Left renal pelvis (tissue), 4 donors: ENCODE measurements at regions not wholly inside any gene's neighbourhood (a gene's known extent, or its start where the extent isn't known, plus 50 kb on each side); places are given as distances from the start of the nearest gene placed in this dataset.

Source experiments
- DNase-seq, 4 donors: peaks; one replicate each; pipeline ENCODE4 v3.0.0-alpha.2; 2013; ENCODE audit warnings: low read depth in 4 of 4, low spot score in 3 of 4

GRCh38 chr7:45446195-45446944 is 127.8 kb upstream of the ADCY1 start:
- no peak for DNase-seq

GRCh38 chr7:45447296-45447695 is 126.9 kb upstream of the ADCY1 start:
- DNase-seq = no peak

- no peak for DNase-seq
Measured at GRCh38 chr7:45450571-45451204, 123.5 kb upstream of the ADCY1 start.

GRCh38 chr7:45451342-45452035 is 122.7 kb upstream of the ADCY1 start:
- no peak for DNase-seq

GRCh38 chr7:45454771-45455170 is 119.4 kb upstream of the ADCY1 start:
- no peak for DNase-seq

DNA sequence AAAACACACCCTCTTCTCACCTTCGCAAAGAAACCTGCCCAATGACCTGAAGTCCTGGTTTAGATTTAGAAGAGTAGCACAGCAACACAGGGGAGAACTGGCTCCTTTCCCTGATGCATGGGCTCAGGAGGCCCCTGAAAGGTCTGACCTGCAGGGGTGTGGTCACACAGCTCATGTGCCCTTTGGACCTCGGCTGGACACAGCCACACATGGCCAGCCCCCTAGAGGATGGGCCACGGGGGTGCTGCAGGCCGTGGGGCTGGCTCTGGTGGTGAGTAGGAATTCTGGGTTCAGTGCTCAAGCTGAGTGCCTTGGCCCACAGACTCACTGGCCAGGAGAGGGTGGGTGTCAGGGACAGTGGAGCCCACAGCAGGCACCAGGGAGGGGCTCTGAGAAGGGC is 118.5 kb upstream of the ADCY1 start:
- DNase-seq = no peak

DNA sequence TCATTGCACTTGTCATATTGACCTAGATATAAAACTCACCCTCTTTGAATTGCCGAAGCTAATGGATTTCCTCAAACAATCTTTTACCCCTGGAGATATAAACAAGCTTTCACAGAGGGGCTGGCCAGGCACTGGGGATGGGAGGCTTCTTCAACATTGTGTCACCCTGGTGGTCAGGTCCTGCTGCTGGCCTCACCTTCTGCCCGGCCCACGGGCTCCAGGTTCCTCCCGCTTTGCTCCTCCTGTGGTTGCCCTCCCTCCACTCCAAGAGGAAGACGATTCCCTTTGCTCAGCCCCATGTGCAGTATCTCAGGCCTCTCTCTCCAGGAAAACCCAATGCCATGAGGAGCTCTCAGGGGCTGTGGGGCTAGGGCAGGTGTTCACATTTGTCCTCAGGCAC is 118.1 kb upstream of the ADCY1 start:
- DNase-seq = no peak

DNA sequence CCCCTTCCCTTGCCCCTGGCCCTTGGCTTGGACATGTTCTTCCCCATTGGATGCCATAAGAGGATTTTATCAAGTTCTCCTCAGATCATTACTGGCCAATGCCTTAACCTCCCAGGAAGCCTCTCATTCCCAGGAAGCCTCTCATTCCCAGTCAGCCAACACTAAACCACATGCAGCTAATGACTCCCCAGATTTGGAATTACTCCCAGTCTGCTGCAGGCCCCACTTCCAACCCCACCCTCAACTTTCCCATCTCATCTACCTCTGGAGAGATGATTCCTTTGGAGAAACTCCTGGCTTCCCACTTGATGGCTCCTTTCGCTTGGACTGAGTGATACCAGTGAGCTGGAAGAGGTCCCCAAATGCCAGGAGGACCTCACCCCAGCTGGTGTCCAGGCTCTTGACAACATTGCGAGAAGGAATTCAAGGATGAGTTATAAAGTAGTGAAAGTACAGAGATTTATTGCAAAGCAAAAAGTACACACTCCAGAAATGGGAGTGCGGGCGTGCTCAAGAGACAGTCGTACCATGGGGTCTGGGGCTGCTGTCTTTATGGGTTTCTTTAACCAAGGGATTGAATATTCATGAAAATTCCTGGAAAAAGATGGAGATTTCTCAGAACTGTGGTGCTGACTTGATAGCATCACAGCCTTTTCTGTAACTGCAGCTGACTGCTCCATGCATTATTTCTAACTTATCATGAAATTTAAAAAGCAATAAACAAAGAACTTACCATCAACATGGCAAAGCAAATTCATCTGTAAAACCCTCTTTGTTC is 117.2 kb upstream of the ADCY1 start:
- no peak for DNase-seq

GRCh38 chr7:45457591-45457990 is 116.6 kb upstream of the ADCY1 start:
- DNase-seq = no peak

- no peak for DNase-seq
Measured at GRCh38 chr7:45459476-45459875, 114.7 kb upstream of the ADCY1 start.

DNA sequence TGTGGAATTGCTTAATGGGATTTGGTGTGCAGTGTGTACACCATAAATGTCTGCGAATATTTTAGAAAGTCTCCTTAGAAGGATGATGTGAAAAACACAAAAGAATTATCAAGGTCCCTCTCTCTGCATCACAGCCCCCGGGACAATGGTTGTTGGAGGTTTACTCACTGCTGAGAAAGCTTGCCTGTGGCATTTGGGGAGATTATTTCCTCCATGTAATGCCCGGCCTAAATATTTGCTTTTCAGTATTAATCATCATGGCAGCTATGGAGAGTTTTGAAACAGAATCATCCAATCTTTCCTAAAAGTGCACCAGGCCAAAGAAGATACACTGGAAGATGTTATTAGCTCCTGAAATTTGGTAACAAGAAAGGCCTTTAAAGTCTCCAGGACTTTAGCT is 113.8 kb upstream of the ADCY1 start:
- no peak for DNase-seq

DNA sequence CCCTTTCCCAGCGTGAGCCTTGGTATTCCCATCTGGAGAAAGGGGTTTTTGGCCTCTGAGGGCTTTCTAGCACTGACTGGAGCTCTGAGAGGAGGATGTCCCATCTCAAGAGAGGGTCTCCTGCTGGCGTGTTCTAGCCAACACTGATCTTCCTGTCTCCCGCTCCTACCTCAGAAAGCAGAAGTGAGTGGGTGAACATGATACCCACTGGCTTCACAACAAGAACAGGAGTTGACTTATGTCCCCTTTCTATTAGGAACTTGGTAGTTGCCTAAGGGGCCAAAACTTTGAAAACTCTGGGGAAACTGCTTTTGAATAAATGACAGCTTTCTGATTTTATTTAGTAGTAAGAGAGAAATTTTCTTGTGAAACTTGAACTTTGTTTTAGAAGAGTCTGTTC is 113.1 kb upstream of the ADCY1 start:
- no peak for DNase-seq

GRCh38 chr7:45469103-45469502 is 105.1 kb upstream of the ADCY1 start:
- no peak for DNase-seq

GRCh38 chr7:45470031-45470430 is 104.1 kb upstream of the ADCY1 start:
- DNase-seq = no peak

DNA sequence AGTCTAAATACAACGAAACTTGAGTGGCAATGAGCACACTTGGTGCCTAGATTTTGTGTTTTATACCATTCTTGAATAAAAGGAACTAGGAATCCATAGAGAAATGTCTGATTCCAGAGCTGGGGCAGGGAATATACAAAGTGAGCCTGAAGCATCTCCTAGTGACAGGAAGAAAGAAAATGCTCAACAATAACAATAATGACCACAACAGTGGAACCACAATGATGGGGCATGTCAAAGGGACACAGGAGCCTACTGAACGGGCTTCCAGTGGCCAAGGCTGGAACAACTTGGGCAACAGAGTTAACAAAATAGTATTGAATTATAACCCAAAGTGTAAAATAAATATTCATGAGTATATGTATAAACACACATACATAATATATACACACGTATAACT is 94.4 kb upstream of the ADCY1 start:
- DNase-seq = no peak

- DNase-seq = no peak
Measured at GRCh38 chr7:45482451-45482850, 91.7 kb upstream of the ADCY1 start.

DNA sequence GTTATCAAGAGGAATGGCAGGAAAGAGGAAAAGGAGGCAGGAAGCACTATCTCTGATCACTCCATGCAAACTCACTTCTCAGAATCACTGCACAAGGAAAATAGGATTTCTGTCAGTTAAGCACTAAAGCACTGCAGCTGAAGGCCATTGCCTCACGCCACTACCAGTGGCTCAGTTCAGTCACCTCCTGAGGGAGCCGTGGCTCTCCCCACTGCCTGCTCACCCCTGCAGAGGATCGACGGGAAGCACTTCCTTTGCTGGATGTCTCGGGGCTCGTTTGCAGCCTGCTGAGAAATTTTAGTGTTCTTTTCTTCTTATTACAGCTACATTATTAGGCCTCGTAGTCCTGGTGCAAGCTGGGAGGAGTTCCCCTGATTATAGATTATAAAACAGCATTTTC is 90.1 kb upstream of the ADCY1 start:
- no peak for DNase-seq

- DNase-seq = no peak
Measured at GRCh38 chr7:45486575-45486974, 87.6 kb upstream of the ADCY1 start.

GRCh38 chr7:45494885-45495284 is 79.3 kb upstream of the ADCY1 start:
- DNase-seq = no peak

- DNase-seq = no peak
Measured at GRCh38 chr7:45495618-45496017, 78.5 kb upstream of the ADCY1 start.

DNA sequence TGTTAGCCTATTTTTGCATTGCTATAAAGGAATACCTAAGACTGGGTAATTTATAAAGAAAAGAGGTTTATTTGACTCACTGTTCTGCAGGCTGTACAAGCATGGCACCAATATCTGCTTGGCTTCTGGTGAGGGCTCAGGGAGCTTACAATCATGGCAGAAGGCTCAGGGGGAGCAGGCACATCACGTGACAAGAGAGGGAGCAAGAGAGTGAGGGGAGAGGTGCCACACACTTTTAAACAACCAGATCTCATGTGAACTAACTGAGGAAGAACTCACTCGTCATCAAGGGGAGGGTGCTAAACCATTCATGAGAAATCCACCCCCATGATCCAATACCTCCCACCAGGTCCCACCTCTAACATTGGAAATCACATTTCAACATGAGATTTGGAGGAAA is 73.9 kb upstream of the ADCY1 start:
- no peak for DNase-seq
